B cell (primary cell): ENCODE measurements at regions not wholly inside any gene's neighbourhood (a gene's known extent, or its start where the extent isn't known, plus 50 kb on each side); places are given as distances from the start of the nearest gene placed in this dataset.

Experiments used
- EZH2 ChIP-seq: IDR thresholded peaks from 2 replicates; pipeline ENCODE4 v1.6.1; 2012; ENCODE audit warnings: borderline replicate concordance, low read depth, mild to moderate bottlenecking, moderate library complexity, low read length; ENCODE audit not compliant: insufficient read depth, poor library complexity, severe bottlenecking
- TF ChIP-seq, protein P1 (sequence below): fragments of 200-600 bp; IDR thresholded peaks from one replicate; pipeline ENCODE4 v1.8.0; 2022; ENCODE audit warnings: antibody characterized with exemption, mild to moderate bottlenecking

- TF ChIP-seq, protein P1, sequence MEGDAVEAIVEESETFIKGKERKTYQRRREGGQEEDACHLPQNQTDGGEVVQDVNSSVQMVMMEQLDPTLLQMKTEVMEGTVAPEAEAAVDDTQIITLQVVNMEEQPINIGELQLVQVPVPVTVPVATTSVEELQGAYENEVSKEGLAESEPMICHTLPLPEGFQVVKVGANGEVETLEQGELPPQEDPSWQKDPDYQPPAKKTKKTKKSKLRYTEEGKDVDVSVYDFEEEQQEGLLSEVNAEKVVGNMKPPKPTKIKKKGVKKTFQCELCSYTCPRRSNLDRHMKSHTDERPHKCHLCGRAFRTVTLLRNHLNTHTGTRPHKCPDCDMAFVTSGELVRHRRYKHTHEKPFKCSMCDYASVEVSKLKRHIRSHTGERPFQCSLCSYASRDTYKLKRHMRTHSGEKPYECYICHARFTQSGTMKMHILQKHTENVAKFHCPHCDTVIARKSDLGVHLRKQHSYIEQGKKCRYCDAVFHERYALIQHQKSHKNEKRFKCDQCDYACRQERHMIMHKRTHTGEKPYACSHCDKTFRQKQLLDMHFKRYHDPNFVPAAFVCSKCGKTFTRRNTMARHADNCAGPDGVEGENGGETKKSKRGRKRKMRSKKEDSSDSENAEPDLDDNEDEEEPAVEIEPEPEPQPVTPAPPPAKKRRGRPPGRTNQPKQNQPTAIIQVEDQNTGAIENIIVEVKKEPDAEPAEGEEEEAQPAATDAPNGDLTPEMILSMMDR, result no peak
- no peak for TF ChIP-seq EZH2
These were observed 256.5 kb downstream of the NSG2 start for GRCh38 chr5:174301848-174302625.
